ENCODE measurements at regions not wholly inside any gene's neighbourhood (a gene's known extent, or its start where the extent isn't known, plus 50 kb on each side); places are given as distances from the start of the nearest gene placed in this dataset.
"Not testable (repeated sequence)": the region's sequence is repeated elsewhere in the genome, so short reads cannot be mapped to it uniquely, and the experiment has no call there.

DNA sequence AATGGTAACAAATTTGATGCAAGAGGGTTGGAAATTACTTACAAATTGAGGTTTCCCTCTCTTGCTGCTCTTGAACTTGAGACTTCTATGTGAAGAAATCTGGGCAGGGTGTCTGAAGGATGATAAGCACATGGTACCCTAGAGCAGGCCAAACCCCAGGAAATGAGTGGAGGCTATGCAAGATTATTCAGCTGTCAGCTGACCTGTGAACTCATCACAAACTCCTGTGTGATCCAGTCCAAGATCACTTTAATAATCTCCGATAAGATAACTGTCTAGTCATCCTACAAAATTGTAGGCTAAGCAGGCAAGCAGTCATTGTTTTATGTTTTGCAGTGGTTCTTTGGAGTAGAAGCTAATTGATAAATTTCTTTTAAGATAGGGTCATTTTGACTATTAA, 213.1 kb downstream of the BTBD3 start:
- no peak for DNase-seq

DNA sequence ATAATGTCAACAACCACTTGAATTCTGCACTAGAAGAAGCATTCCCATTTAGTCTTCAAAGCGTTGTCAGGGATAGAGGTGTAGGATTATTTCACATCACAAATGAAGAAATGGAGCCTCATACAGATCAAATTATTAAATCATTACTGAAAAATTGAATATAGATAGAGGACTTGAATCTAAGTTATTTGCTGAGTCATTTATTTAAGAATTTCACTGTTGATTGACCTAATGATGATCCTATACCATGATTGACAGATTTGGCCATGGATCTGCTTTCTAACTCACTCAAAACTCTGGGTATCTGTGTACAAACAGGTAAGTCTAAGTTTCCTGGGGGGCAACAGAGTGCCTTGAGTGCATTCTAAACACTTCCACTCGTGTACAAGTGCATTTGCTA, 215.9 kb downstream of the BTBD3 start:
- DNase-seq, result no peak

DNA sequence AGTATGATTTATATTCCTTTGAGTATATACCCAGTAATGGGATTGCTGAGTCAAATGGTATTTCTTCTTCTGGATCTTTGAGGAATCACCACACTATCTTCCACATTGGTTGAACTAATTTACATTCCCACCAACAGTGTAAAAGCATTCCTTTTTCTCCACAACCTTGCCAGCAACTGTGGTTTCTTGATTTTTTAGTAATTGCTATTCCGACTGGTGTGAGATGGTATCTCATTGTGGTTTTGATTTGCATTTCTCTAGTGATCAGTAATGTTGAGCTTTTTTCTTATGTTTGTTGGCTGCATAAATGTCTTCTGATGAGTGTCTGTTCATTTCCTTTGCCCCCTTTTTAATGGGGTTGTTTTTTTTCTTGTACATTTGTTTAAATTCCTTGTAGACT, 228.3 kb downstream of the BTBD3 start:
- DNase-seq, result not testable (repeated sequence)

DNA sequence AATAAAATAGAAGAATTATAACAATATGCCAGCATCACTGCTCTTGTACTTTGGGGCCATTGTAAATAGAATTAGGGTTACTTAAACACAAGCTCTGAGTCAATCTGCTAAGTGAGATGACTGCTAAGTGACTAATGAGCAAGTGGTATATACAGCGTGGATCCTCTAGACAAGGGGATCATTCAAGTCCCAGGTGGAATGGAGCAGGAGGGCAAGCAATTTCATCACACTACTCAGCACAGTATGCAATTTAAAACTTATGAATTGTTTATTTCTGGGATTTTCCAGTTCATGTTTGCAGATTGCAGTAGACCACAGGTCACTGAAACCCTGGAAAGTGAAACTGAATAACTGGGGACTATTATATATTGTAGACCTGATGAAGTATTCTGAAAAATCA, 235.3 kb downstream of the BTBD3 start:
- DNase-seq, result no peak

DNA sequence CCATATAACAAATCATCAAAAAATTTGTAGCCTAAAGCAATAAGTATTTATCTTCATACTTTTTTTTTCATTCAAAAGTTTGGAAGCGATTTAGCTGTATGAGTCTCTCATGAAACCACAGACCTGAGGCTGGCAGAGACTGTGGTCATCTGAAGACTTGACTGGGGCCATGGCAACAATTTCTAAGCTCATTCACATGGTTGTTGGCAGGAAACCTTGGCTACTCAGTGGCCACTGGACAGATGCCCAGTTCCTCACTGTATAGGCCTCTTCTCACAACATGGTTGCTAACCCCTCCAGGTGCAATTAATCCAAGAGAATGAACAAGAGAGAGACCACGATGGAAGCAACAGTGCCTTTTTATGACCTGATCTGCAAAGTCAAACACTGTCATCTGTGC, 235.9 kb downstream of the BTBD3 start:
- DNase-seq, result no peak

DNA sequence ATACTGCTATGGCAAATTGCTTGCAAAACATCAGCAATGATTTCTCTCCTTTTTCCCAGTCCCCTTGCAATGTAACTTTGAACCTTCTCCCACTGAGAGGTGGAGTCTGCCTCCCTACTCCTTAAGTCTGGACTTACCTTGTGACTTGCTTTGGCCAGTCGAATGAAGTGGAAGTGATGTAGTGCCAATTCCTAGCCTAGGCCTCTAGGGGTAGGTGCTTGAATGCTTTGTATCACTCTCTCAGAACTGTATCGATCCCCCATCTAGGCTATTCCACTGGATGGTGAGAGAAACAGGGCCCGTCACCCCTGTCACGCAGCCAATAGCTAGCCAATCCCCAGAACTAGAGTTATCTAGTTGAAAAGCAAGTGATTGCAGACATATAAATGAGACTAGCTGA, 238.6 kb downstream of the BTBD3 start:
- no peak for DNase-seq

DNA sequence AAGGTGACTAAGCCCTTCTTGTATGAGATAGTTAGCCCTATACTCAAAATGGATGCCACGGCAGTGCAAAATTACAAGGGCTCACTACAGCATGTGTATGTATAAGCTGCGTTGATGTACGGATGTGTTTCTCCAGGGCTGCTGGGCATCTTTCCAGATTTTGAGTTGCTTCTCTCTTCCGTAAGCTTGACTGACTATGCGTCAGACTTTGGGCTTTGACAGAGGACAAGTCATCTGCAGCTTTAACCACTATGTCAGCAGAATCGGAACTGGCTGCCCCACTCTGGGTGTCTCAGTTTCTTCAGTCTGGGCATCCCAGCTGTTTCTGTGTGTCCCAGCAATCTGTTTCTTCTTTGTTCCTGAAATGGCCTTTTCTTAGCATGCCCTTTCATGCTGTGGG, 241.6 kb downstream of the BTBD3 start:
- DNase-seq, result no peak

DNA sequence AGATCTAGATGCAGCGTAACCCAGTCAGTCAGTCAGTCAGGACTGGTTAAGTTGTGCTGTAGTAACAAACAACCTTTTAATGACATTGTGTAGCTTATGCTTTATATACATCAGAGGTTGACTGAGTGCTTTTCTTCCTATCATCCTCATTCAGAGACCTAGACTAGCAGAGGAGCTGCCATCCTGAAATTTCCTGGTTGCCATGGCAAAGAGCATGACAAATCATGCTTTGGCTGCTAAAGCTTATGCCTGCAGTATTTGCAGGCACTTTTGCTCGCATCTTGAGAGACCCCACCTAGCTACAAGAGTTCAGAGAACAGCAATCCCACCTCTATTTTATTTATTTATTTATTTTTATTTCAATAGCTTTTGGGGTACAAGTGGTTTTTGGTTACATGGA, 244.0 kb downstream of the BTBD3 start:
- no peak for DNase-seq

DNA sequence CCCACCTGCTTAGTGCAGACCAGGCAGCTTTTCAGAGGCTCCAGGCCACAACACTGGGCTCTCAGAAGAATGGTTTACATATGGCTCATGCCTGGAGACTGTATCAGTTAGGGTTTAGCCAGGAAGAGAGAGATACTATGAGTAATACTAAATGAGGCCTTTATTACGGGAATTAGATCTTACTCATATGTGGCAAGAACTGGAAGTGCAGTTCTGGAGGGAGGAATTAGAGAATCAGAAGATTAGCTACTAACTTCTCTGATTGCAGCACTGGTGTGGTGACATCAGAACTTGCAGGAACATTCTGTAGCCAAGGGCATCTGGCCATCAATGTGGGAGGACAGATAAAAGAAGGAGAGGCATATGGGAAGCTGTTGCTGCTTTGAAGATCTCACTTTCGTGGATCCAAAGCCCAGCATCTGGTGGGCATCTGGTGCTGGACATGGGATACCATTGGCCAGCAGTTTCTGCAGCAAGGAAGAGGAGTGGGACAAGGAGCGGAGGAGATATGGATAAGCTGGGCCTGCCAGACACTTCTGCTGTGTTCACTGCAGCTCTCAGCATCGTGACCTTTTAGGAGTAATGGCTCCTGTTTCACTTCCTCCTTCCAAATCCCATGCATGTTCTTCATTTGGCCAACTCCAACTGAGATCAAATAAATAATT, 248.5 kb downstream of the BTBD3 start:
- no peak for DNase-seq

DNA sequence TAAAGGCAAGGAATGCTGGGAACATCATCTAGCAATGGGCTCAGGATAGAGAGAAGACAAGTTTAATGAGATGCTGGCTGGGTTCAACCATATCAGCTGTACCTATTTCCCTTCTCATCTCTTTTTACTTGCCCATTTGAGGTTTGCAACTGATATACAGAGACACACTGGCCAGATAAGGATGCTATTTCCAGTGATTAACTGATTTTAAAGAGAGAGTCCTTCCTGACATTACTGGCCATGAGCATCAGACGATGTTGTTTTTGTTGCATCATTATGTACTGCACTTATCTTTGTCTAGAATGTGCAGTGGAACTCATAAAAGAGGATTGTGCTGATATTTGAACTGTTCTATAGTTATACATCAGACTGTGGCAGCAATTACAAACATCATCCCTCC, 252.7 kb downstream of the BTBD3 start:
- no peak for DNase-seq

DNA sequence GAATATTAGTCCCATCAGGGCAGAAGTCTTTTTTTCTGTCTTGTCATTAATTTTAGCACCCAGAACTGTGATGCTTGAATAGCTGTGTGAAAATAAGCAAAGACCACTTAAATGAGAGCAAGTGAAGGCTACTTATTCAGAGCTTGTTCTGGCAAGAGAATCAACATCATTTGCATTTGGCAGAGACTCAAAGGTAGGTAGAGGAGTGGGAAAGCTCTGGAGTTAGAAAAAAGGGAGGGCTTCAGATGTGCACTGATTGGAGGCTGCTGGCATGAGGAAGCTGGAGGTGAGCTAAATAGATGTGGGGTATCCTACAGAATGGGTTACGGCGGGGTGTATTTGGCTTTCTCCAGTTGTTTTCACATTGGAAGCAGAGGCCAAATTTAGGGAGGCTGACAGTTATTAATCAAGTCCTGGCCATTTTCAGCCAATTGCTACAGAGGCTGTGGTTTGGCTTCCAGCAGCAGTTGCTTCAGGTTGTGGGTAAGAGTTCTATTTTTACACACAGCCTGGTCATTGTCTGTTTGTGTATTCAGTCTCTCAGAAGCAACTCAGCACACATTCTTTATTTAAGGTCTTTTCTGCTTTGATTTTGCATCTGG, 254.3 kb downstream of the BTBD3 start:
- DNase-seq, result no peak

DNA sequence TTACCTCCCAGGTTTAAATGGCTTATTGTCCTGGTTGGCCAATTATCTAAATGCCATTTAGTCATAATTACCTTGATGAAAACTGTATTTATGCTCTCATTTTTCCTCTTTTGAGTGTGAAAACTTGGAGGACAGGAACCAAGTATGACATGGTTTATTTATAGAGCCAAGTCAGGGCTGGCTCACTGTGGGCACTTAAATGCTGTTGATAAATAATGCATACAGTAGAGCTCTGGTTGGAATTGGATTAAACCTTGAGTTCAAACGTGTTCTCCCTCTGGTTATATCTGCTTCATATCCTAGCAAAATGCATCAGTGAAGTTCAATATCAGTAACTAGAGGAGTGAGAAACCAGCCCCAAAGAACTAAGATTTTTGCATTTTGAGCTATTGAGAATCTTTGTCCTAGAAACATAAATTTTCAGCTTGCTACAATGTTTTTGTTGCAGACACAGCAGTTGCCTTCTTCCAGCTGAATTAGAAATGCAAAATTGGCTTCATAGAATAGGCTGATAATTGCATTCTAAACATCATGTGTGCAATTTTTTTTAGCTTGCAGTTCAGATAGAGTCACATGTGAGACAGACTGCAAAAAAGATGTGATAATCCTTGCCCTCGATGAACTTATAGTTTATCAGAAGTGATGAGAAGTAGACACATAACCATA, 255.8 kb downstream of the BTBD3 start:
- DNase-seq, result no peak

DNA sequence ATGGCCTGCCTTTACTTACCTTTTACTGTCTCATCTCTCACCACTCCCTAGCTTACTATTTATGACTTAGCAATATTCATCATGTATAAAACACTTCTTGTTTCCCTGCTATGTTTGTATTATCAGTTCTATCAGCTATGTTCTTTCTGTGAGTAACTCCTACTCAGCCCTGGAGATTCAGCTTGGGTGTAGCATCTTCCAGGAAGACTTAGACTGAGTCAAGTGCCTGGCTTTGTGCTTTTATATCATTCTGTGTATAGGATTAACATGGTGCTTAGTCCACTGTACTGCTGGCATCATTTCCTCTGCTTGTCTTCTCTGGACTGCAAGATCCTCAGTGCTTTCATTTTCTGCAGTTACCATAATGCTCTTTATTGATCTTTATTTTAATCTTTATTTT, 257.8 kb downstream of the BTBD3 start:
- DNase-seq, result no peak

DNA sequence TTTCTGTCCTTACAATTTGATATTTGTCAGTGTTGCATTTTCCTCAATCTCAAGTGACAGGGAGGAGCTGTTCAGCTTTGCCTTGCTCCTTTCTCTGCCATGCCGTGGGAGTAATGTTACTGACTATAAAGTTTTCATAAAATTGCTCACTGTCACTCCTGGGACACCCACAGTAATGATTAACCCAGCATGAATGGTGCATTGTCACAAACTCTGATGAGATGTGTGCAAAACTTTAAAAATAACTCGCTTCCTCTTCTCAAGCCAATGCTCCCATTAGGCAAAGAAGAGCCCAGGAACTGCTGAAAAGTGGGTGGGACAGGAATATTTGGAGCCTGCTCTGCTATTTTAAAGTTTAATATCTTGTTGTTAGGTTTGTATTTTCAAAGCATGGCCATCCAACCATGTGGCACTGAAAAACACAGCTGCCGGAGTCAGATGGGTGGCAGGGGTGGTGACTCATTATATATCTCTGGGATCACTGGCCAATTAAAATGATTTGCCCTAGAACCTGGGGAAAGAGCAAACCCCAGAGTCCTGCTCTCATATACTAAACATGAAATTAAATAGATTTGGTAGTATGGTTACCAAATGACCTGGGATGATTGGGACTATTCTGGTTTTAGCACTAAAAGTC, 260.1 kb downstream of the BTBD3 start:
- DNase-seq, result no peak

DNA sequence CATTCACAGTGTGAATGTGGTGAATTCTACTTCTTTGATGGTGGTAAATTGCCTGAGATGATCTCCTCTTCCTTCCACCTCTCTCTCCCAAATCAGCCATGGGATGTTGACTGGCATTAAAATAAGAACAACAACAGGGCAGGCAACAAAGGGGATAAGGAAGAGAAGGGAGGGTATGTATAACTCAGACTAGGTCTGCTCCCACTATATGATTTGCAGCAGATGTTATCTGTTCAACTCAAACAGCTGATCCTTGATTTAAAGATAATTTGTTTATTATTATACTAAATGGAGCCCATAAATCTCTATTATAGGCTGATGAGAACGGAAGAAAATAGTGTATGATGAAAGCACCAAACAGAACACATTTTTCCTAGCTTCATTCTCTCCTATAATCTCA, 262.0 kb downstream of the BTBD3 start:
- no peak for DNase-seq

DNA sequence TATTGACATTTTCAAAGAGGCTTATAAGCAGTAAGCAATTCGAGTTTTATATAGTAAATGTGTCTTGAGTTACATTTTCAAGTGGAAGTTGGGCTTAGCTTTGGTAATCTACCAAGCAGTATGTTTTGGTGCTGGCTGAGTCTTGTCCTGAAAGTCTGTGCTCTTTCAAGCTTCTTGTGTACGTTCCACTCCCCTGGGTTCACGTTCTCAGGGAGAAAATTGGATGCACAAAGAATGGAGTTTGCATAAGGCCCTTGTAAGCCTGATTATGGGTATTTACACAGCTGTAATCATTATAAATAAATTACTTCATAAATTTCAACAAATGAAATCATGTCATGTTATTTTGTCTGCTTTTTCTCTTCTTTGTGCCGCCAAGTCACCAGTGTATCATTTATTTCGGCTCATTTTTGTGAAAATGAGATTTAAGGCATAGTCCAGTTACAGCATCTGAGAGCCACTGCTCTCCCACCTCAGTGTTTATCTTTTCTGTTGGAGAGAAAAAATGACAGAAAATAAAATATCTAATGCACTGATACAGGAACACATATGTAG, 262.5 kb downstream of the BTBD3 start:
- no peak for DNase-seq

DNA sequence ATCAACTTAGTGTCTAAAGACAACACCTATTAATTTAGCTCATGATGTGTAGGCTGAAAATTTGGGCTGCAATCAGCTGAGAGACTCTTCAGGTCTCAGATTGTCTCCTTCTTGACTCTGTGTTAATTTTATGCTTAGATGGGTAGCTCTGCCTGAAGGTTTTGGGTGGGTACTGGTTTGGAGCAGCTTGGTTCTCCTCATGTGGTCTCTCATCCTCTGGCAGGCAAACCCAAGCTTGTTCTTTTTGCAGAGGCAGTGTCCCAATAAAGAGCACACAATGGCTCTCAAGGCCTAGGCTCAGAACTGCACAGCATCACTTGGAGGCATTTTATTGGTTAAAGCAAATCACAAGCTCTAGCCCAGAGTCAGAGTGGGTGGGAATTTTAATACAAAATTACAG, 280.6 kb downstream of the BTBD3 start:
- DNase-seq, result no peak

DNA sequence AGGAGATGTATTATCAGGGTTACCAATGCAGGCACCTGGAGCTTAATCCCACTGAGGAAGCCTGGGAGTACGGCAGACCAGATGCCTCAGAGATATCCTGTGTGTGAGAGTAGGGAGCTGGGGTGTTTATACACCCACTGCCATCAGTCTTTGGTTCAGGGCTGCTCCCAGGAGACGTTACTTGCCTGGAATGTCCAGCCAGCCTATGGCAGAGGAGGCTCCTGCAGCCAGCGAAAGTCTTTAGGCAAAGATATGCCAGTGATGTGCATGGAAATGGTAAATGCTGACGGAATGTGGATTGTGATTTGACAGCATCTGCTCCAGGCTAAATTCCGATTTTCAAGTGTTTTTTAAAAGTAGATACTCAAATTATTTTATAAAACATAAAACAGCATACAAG, 282.0 kb downstream of the BTBD3 start:
- no peak for DNase-seq

DNA sequence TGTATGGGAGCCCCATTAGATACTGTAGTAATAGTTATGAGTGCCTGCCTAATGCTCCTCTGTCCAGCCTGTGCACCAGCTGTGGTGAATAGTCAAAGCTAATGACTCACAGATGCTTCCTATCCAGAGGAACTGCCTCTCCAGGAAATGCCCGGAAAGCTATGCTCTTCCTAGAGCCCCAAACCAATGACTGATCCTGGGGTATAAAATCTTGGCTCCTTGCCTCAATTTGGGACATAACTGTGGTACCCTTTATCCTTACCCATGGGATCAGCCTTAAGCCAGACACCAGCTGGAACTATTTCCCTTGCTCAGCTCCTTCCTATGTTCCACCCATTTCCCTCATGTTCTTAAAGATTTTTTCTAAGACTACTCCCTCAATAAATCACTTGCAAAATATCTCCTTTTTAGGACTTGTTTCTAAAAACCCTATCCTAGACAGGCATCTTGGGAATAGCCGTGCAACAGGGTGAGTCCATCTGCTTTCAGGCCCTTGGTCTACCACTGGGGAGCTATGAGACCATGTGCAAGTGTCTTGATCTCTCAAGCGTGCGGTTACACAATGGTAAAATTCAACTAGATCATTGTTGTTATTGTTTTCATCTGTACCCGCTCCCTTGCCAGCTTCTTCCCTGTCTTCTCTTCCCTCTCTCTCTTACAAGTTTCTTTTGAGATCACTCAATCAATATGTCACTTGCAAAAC, 283.7 kb downstream of the BTBD3 start:
- DNase-seq, result no peak

DNA sequence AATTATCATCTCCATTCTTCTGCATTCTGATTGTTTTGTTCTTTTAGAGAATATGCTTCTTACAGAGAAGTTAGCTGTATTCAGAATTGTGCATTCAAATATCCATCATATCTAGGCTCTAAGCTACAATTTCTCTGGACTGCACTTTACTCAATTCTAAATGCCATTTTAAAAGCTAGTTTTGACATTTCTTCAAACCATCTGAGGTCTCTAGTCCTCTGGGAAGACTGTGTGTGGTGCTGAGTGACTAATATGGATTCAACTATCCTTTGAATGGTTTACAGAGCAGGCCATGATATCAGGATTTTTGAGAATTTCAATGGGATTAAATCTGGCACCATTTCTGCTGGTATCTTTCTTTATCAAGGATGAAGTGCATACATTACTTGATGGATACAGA, 285.7 kb downstream of the BTBD3 start:
- DNase-seq, result no peak

DNA sequence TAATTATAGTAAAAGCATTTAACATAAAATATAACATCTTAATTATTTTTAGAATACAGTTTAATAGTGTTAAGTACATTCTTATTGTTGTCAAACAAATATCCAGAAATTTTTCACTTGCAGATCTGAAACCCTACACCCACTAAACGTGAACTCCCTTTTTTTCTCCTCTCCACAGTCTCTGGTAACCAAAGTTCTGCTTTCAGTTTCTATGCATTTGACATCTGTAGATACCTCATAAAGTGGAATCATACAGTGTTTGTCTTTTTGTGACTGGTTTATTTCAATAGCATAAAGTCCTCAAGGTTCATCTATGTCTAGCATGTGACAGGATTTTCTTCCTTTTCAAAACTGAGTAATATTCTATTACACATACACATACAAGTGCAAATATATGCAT, 286.3 kb downstream of the BTBD3 start:
- DNase-seq, result no peak

DNA sequence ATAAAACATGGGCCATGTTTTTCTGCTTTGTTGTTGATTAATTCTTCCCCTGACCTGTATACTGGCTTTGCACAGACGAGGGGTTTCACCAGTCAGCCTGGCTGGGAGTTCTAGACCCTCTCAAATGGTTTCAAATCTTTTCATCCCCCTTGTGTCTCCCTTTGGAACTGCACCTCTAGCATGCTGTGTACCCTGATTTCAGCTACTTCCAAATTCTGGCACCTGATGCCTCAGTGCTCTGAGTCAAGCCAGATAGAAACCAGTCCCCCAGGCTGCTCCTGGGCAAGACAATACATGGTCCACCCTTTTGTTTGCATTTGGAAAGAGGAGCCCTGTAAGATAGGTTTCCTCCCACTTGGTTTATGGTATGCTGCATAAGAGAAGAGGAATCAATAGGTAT, 290.2 kb downstream of the BTBD3 start:
- DNase-seq, result peak; percentile 1

DNA sequence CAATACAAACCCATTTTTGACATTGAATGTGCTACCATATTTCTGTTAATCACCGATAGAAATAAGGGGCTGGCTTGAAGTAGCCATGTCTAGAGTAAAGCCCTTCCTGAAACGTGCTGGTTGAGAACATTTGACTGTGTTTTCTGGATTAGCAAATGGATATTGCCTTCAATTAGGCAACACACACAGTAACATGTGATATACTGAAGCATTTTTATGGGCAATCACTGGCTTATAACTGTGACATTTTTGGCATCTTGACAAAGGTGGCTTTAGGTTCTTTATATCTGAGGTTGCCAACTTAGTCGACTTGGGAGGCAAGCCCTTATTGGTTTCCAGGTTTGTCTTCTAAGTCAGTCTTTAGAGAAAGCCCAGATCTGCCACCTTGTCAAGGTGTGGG, 292.9 kb downstream of the BTBD3 start:
- DNase-seq, result no peak
